ENCODE measurements at regions not wholly inside any gene's neighbourhood (a gene's known extent, or its start where the extent isn't known, plus 50 kb on each side); places are given as distances from the start of the nearest gene placed in this dataset.

- TF ChIP-seq REST (IDR thresholded peaks at IDR 0.05; ENCODE audit: insufficient read depth in 1 of 2, low read depth in 2 of 2, low read length in 2 of 2): no peak
- TF ChIP-seq POLR2AphosphoS5 (IDR thresholded peaks at IDR 0.05; ENCODE audit: low read depth, low read length): no peak
These were observed 230.5 kb upstream of the ZNF32 start for GRCh38 chr10:43879162-43879561.
